ENCODE measurements at regions not wholly inside any gene's neighbourhood (a gene's known extent, or its start where the extent isn't known, plus 50 kb on each side); places are given as distances from the start of the nearest gene placed in this dataset.
"Not testable (repeated sequence)": the region's sequence is repeated elsewhere in the genome, so short reads cannot be mapped to it uniquely, and the experiment has no call there.

DNA sequence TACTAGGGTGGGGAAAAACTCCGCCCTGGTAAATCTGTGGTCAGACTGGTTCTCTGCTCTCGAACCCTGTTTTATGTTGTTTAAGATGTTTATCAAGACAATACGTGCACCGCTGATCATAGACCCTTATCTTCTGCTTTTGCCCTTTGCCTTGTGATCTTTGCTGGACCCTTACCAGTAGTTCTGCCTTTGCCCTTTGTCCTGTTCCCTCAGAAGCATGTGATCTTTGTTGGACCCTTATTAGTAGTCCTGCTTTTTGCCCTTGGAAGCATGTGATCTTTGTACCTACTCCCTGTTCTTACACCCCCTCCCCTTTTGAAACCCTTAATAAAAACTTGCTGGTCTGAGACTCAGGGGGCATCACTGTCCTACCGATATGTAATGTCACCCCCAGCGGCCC lies 64.3 kb upstream of the EEF2KMT start:
- DNase-seq, result not testable (repeated sequence)

DNA sequence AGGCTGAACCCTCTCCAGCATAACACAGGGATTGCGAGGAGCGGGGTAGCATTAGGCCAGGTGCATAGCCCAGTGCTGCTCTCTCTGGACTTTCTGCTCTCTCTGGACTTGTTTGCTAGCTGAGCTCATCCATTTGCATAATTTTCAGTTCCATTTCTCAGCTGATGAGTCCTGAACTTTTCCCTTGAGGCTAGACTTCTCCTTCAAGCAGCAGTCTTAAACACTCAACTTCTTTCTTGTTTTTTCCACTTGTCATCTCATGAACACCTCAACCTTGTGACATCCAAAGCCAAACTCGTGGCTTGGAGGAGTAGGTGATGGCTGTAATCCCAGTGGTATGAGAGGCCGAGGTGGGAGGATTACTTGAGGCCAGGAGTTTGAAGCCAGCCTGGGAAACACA lies 62.4 kb upstream of the EEF2KMT start:
- not testable (repeated sequence) for DNase-seq

DNA sequence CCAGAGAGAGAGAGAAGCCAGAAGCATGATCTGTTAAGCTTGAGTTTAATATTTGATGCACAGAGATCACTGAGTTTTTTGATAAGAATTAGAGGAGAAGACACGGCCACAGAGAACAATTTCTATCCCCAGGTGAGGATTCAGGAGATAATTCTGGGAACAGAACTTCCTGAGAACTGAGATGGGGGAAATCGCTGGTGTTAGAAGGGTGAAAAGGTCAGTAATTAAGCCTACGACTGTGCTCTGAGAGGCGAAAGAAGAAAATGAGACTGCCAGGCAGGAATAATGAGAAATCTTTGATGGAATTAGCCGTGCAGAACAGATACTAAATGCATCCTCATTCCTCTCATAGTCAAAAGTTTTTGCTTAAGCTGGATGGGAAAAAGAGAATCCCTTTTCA lies 61.9 kb upstream of the EEF2KMT start:
- not testable (repeated sequence) for DNase-seq

DNA sequence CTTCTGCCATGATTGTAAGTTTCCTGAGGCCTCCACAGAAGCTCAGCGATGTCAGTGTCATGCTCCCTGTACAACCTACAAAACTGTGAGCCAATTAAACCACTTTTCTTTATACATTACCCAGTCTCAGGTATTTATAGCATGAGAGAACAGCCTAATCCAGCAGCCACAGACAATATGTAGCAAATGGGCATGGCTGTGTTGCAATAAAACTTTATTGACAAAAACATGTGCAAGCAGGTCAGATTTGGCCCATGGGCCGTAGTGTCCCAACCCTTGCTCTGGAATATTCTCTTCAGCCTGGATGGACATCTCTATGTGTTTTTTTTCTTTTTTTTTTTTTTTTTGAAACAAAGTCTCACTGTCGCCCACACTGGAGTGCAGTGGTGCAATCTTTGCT lies 60.9 kb upstream of the EEF2KMT start:
- DNase-seq, result no peak

DNA sequence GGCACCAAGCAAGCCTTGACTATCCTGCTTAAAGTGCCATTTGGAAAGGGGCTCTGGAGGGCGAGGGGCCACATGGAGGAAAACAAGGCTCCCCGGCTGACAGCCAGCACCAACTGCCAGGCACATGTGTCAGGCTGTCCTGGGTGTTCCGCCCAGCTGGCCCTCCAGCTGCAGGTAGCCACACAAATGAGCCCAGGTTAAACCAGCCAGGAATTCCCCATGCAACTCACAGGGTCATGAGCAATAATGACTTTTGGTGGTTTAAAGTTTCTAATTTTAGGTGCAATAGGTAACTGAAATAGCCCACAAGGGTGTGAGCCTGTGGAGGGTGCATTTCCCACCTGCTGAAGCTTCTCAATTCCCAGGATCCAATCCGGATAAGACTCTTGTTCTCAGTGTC lies 58.9 kb upstream of the EEF2KMT start:
- not testable (repeated sequence) for DNase-seq

DNA sequence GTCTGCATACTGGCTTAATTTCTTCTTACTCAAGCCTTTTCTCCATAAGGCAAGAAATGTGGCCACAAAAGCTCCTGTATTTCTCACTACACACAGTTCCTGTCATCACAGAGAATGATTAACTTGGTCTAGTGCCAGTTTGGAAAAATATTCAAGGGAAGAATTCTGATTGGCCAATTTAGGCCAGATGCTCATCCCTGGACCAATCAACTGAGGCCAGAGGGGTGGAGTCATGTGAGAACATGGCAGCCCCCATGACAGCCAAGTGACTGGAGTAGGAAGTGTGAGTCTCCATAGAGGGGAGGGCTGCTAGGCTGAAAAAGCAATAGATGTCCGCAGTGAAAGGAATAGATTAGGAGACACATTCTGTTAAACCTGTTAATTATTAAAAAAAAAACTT lies 56.4 kb upstream of the EEF2KMT start:
- DNase-seq, result not testable (repeated sequence)

DNA sequence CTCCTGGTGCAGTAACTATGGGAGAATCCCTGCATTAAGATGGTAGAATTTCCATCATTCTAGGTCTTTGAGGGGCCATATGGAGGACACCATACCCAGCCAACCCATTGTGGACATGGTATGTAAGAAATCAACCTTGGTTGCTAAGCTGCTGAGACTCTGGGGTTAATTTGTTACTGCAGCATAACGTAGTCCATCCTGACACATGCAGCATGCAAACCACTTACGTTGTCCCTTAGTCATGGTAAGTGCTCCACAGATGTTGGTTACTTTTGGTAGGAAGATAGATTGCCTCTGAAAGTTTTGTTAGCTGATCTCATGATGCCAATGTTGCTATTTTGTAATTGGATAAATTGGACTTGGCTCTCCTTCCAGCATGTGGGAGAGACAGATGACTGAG lies 53.8 kb upstream of the EEF2KMT start:
- DNase-seq, result not testable (repeated sequence)

All from muscle of back (tissue), 3 donors.